Glutamatergic neuron (in vitro differentiated cells): ENCODE measurements at regions not wholly inside any gene's neighbourhood (a gene's known extent, or its start where the extent isn't known, plus 50 kb on each side); places are given as distances from the start of the nearest gene placed in this dataset.

Experiments
- DNase-seq: peaks from one replicate; pipeline ENCODE4 v3.0.0; 2022
- H3K27ac Mint-ChIP-seq: one replicate; pipeline ENCODE4 v1.8.0; 2020; ENCODE audit warnings: mild to moderate bottlenecking, mixed read lengths, inconsistent platforms; ENCODE audit not compliant: unreplicated experiment
- H3K27me3 Mint-ChIP-seq: one replicate; pipeline ENCODE4 v1.8.0; 2020; ENCODE audit warnings: mild to moderate bottlenecking, moderate library complexity, mixed read lengths, inconsistent platforms; ENCODE audit not compliant: unreplicated experiment
- H3K36me3 Mint-ChIP-seq: one replicate; pipeline ENCODE4 v1.8.0; 2020; ENCODE audit warnings: mild to moderate bottlenecking, mixed read lengths, inconsistent platforms; ENCODE audit not compliant: unreplicated experiment
- H3K4me1 Mint-ChIP-seq: one replicate; pipeline ENCODE4 v1.8.0; 2020; ENCODE audit warnings: mild to moderate bottlenecking, low read depth, mixed read lengths, inconsistent platforms; ENCODE audit not compliant: unreplicated experiment
- H3K4me3 Mint-ChIP-seq: one replicate; pipeline ENCODE4 v1.8.0; 2020; ENCODE audit warnings: mild to moderate bottlenecking, mixed read lengths, inconsistent platforms; ENCODE audit not compliant: unreplicated experiment
- H3K9me3 Mint-ChIP-seq: one replicate; pipeline ENCODE4 v1.8.0; 2020; ENCODE audit warnings: mild to moderate bottlenecking, moderate library complexity, mixed read lengths, inconsistent platforms; ENCODE audit not compliant: unreplicated experiment
- CTCF ChIP-seq: fragments of 200-600 bp; sonication (generic); IDR thresholded peaks from one replicate; pipeline ENCODE4 v1.5.0; 2021; ENCODE audit not compliant: partially characterized antibody, unreplicated experiment

DNA sequence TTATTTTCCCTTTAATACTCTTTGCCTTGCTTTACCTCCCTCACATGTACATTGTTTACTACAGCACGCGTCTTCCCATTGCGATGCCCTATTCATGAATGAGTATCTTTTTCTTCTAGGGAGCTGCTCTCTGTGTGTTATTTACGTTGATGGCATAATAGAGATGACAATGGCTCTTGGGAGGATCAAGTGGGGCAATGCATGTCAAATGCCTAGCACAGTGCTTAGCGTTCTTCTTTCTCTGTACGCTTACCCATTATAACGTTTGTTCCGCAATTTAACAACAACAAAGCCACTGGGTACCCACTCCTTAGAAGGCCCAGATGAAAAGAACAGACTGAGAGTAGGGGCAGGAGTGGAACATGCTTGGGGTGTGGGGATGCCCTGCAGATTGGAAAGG is 271.6 kb upstream of the TNRC6C start:
- H3K27ac Mint-ChIP-seq: no peak overlapping the region
- no peak for DNase-seq
- no peak for TF ChIP-seq CTCF
- H3K36me3 Mint-ChIP-seq: no peaks in the 10 kb centered on the region
- H3K27me3 Mint-ChIP-seq: peaks cover 3% of the 10 kb centered on the region
- H3K4me1 Mint-ChIP-seq: peaks cover 5% of the 10 kb centered on the region
- H3K4me3 Mint-ChIP-seq: no peak overlapping the region
- peaks cover 5% of the 10 kb centered on the region for H3K9me3 Mint-ChIP-seq

DNA sequence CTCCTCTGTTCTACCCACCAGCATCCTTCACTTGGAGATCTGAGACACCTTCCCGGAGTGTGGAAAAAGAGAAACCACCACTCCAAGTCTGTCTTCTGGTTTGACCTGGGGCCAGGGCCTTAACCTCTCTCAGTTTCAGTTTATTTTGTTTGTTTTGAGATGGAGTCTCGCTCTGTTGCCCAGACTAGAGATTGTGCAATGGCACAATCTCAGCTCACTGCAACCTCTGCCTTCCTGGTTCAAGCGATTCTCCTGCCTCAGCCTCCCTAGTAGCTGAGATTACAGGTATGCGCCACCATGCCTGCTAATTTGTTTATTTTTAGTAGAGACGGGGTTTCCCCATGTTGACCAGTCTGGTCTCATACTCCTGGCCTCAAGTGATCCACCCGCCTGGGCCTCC is 271.1 kb upstream of the TNRC6C start:
- Mint-ChIP-seq H3K27me3 (peaks cover 5% of the 10 kb centered on the region), H3K4me1 (peaks cover 5% of the 10 kb centered on the region), H3K36me3 (no peaks in the 10 kb centered on the region), H3K9me3 (peaks cover 5% of the 10 kb centered on the region), H3K4me3 (no peak overlapping the region), H3K27ac (no peak overlapping the region)
- DNase-seq: no peak
- TF ChIP-seq CTCF: no peak

GRCh38 chr17:77687921-77688320 is 270.6 kb upstream of the TNRC6C start:
- no peak for DNase-seq
- no peaks in the 10 kb centered on the region for H3K36me3 Mint-ChIP-seq
- no peak for TF ChIP-seq CTCF
- peaks cover 5% of the 10 kb centered on the region for H3K4me1 Mint-ChIP-seq
- no peak overlapping the region for H3K4me3 Mint-ChIP-seq
- peaks cover 5% of the 10 kb centered on the region for H3K27me3 Mint-ChIP-seq
- peaks cover 5% of the 10 kb centered on the region for H3K9me3 Mint-ChIP-seq
- no peak overlapping the region for H3K27ac Mint-ChIP-seq

- Mint-ChIP-seq H3K36me3 (no peaks in the 10 kb centered on the region), H3K9me3 (peaks cover 5% of the 10 kb centered on the region), H3K27ac (no peak overlapping the region), H3K4me1 (peaks cover 5% of the 10 kb centered on the region), H3K4me3 (no peak overlapping the region), H3K27me3 (peaks cover 5% of the 10 kb centered on the region)
- no peak for DNase-seq
- no peak for TF ChIP-seq CTCF
Measured at GRCh38 chr17:77688369-77688768, 270.1 kb upstream of the TNRC6C start.

GRCh38 chr17:77690271-77691161 is 268.0 kb upstream of the TNRC6C start:
- no peak for DNase-seq
- H3K27me3 Mint-ChIP-seq: peaks cover 13% of the 10 kb centered on the region
- H3K4me3 Mint-ChIP-seq: no peak overlapping the region

More at GRCh38 chr17:77690271-77691161, 268.0 kb upstream of the TNRC6C start:
- Mint-ChIP-seq H3K36me3 (no peaks in the 10 kb centered on the region), H3K9me3 (peaks cover 5% of the 10 kb centered on the region), H3K27ac (no peak overlapping the region), H3K4me1 (peaks cover 4% of the 10 kb centered on the region)
- no peak for TF ChIP-seq CTCF
